ENCODE measurements at regions not wholly inside any gene's neighbourhood (a gene's known extent, or its start where the extent isn't known, plus 50 kb on each side); places are given as distances from the start of the nearest gene placed in this dataset.

DNA sequence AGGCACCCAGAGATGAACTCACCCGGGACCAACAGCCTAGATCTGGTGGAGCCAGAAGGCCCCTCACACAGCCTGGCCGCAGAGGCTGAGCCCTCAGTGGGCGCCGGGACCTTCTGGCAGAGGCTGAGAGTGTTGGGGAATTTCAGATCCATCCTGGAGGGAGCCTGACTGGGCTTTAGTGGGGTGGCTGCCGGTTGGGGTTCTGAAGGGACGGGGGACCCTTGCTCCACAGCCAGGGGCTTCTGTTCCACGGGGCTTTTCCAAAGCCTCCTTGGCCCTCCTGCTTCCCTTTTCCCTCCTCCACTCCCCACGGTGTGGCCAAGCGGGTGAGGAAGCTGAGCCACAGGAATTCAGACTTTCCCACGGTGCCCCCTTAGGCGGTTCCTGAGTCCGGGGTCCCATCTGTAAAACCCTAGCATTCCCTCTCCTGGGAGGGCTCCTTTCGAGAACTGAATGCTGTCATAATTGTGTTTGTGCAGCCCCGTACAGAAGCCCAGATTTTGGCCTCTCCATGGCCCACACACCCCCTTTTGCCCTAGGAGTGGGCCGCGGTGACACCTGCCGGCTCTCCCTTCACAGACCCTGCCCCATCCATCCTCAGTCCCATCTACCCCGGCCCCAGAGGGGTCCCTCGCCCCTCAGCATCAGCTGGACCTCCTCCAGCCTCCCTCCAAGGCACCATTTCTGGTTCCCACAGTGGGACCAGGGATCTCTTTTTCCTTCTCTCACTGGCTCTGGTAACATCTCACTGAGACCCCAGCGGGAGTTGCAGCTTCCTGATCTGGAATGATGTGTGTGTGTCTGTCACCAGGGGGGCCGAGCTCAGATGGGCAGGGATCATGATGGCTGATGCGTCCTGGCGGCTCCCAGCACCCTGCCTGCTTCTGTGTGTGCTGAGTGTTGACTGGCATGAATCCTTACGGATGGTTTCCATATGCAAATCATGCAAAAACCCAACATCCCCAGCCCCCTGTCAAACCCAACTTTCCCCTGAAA is 1048.4 kb downstream of the TBC1D22A start:
- TF ChIP-seq TCF4 (CRISPR knock-in tag; IDR thresholded peaks at IDR 0.05; ENCODE audit: borderline replicate concordance) (no peak), ZFP3 (CRISPR knock-in tag; IDR thresholded peaks at IDR 0.05) (no peak), ARNTL (CRISPR knock-in tag; IDR thresholded peaks at IDR 0.05; ENCODE audit: borderline replicate concordance, low read depth) (no peak), ZNF565 (CRISPR knock-in tag; conservative IDR thresholded peaks at IDR 0.05; ENCODE audit: low read depth) (no peak), ZNF8 (CRISPR knock-in tag; IDR thresholded peaks at IDR 0.05) (no peak)

Measured in SK-N-SH treated with all-trans-retinoic acid at 6 μM for 48 hours (cell line).